NCI-H146 treated with DMSO at 0.1 percent for 48 hours (cell line): ENCODE measurements at regions not wholly inside any gene's neighbourhood (a gene's known extent, or its start where the extent isn't known, plus 50 kb on each side); places are given as distances from the start of the nearest gene placed in this dataset.
"Not testable (repeated sequence)": the region's sequence is repeated elsewhere in the genome, so short reads cannot be mapped to it uniquely, and the experiment has no call there.

ENCODE experiments used
- DNase-seq: peaks from one replicate; lab custom pipeline; 2025; ENCODE audit not compliant: unreplicated experiment; lab: John Stamatoyannopoulos, UW

- DNase-seq = no peak
These were observed 826.0 kb upstream of the LRATD1 start for GRCh38 chr2:13806539-13806938.

- no peak for DNase-seq
These were observed 819.3 kb upstream of the LRATD1 start for GRCh38 chr2:13813236-13813635.

- DNase-seq = no peak
These were observed 814.5 kb upstream of the LRATD1 start for GRCh38 chr2:13818002-13818401.

- DNase-seq = no peak
These were observed 812.6 kb upstream of the LRATD1 start for GRCh38 chr2:13819896-13820295.

- DNase-seq = no peak
These were observed 811.1 kb upstream of the LRATD1 start for GRCh38 chr2:13821255-13821880.

- no peak for DNase-seq
These were observed 810.2 kb upstream of the LRATD1 start for GRCh38 chr2:13822365-13822764.

- DNase-seq = no peak
These were observed 806.1 kb upstream of the LRATD1 start for GRCh38 chr2:13826314-13826853.

- DNase-seq = no peak
These were observed 773.9 kb upstream of the LRATD1 start for GRCh38 chr2:13858626-13859025.

GRCh38 chr2:13868275-13868674, 764.2 kb upstream of the LRATD1 start:
- not testable (repeated sequence) for DNase-seq

- no peak for DNase-seq
These were observed 756.0 kb upstream of the LRATD1 start for GRCh38 chr2:13876491-13877037.

GRCh38 chr2:13877571-13877970, 754.9 kb upstream of the LRATD1 start:
- no peak for DNase-seq

GRCh38 chr2:13884291-13884976, 748.1 kb upstream of the LRATD1 start:
- DNase-seq = no peak

GRCh38 chr2:13901526-13901925, 731.0 kb upstream of the LRATD1 start:
- no peak for DNase-seq

GRCh38 chr2:13905831-13906230, 726.7 kb upstream of the LRATD1 start:
- DNase-seq = no peak

- DNase-seq = no peak
These were observed 716.5 kb upstream of the LRATD1 start for GRCh38 chr2:13916066-13916465.

GRCh38 chr2:13917958-13918357, 714.6 kb upstream of the LRATD1 start:
- no peak for DNase-seq

GRCh38 chr2:13919981-13920382, 712.5 kb upstream of the LRATD1 start:
- no peak for DNase-seq

- no peak for DNase-seq
These were observed 711.3 kb upstream of the LRATD1 start for GRCh38 chr2:13921245-13921644.

- DNase-seq = no peak
These were observed 708.7 kb upstream of the LRATD1 start for GRCh38 chr2:13923823-13924222.

GRCh38 chr2:13942111-13942510, 690.4 kb upstream of the LRATD1 start:
- DNase-seq = no peak

GRCh38 chr2:13950761-13951160, 681.8 kb upstream of the LRATD1 start:
- no peak for DNase-seq

GRCh38 chr2:13968811-13969210, 663.7 kb upstream of the LRATD1 start:
- DNase-seq = no peak
